B cell (primary cell): ENCODE measurements at regions not wholly inside any gene's neighbourhood (a gene's known extent, or its start where the extent isn't known, plus 50 kb on each side); places are given as distances from the start of the nearest gene placed in this dataset.

Experiments
- ATAC-seq: fragments of 200-7000 bp; cut with Tn5 transposase; one replicate; pipeline ENCODE4 v1.10.0; 2021; ENCODE audit warnings: low read depth, mild to moderate bottlenecking, moderate number of reproducible peaks, moderate library complexity
- CTCF ChIA-PET: fragments of 350-600 bp; sonication (Branson Sonifier 250); formaldehyde crosslinking; loops from one replicate; lab custom pipeline; 2021; ENCODE audit warnings: antibody characterized with exemption, inconsistent platforms; lab: Charles Lee
- POLR2A ChIA-PET: fragments of 350-600 bp; sonication (Branson Sonifier 250); formaldehyde crosslinking; loops from one replicate; lab custom pipeline; 2021; ENCODE audit warnings: antibody characterized with exemption; lab: Charles Lee
- DNase-seq: peaks from one replicate; pipeline ENCODE4 v3.0.0; 2013
- H2AFZ ChIP-seq: 2 replicates; pipeline ENCODE4 v1.6.1; 2012; ENCODE audit warnings: mild to moderate bottlenecking, low read depth, low read length; ENCODE audit not compliant: insufficient read depth, poor library complexity, severe bottlenecking
- H3K27ac ChIP-seq, 2 donors: 1 replicate in 1 of 2; 2 replicates in 1 of 2; pipeline ENCODE4 v1.5.1; 2012 to 2013; ENCODE audit warnings: low read length in 2 of 2, mild to moderate bottlenecking in 2 of 2, moderate library complexity in 1 of 2
- H3K27me3 ChIP-seq, 4 experiments: fragments of 200-600 bp in 1 of 4; sonication (generic) in 1 of 4; replicated peaks in 1 of 4; 1 replicate in 2 of 4; 2 replicates in 2 of 4; pipeline versions ENCODE4 v1.6.1 to v1.7.0; 2013 to 2016; ENCODE audit warnings: low read length in 3 of 4, mild to moderate bottlenecking in 2 of 4, mixed read lengths in 1 of 4, moderate library complexity in 1 of 4; ENCODE audit not compliant: insufficient read depth in 4 of 4, control insufficient read depth in 3 of 4; ENCODE audit errors: control extremely low read depth in 1 of 4
- H3K36me3 ChIP-seq, 2 experiments: replicated peaks in 1 of 2; 1 replicate in 1 of 2; 2 replicates in 1 of 2; pipeline versions ENCODE4 v1.6.1 to v1.7.1; 2013; ENCODE audit warnings: low read length in 1 of 2; ENCODE audit not compliant: insufficient read depth in 2 of 2, control insufficient read depth in 1 of 2; ENCODE audit errors: control extremely low read depth in 1 of 2, extremely low read depth in 1 of 2
- H3K4me1 ChIP-seq, 2 donors: fragments of 200-600 bp in 1 of 2; sonication (generic) in 1 of 2; 1 replicate in 1 of 2; 2 replicates in 1 of 2; pipeline versions ENCODE4 v1.5.1 to v1.6.1; 2013 to 2017; ENCODE audit warnings: low read length in 2 of 2; ENCODE audit not compliant: control insufficient read depth in 2 of 2, insufficient read depth in 2 of 2
- H3K4me2 ChIP-seq: replicated peaks from 2 replicates; pipeline ENCODE3; 2012; ENCODE audit warnings: mild to moderate bottlenecking, low read depth, low read length; ENCODE audit not compliant: poor library complexity, severe bottlenecking
- H3K4me3 ChIP-seq, 5 experiments: fragments of 200-600 bp in 1 of 5; sonication (generic) in 1 of 5; 1 replicate in 3 of 5; 2 replicates in 2 of 5; pipeline versions ENCODE4 v1.5.1 to v1.7.0; 2011 to 2016; ENCODE audit warnings: low read length in 4 of 5, mild to moderate bottlenecking in 4 of 5, low read depth in 2 of 5, control low read depth in 1 of 5, moderate library complexity in 1 of 5; ENCODE audit not compliant: insufficient read depth in 1 of 5; ENCODE audit errors: control extremely low read depth in 1 of 5, extremely low read depth in 1 of 5
- H3K79me2 ChIP-seq: fragments of 200-600 bp; sonication (generic); one replicate; pipeline ENCODE4 v1.6.0; 2016; ENCODE audit warnings: low read length; ENCODE audit not compliant: control insufficient read depth, insufficient read depth
- H3K9ac ChIP-seq: fragments of 200-600 bp; sonication (generic); 2 replicates; pipeline ENCODE4 v1.6.1; 2017; ENCODE audit warnings: mild to moderate bottlenecking, low read length, moderate library complexity
- H3K9me3 ChIP-seq, 3 donors: one replicate each; pipeline versions ENCODE4 v1.6.1 to v1.7.1; 2013; ENCODE audit warnings: low read length in 2 of 3; ENCODE audit not compliant: control insufficient read depth in 2 of 3, insufficient read depth in 1 of 3; ENCODE audit errors: control extremely low read depth in 1 of 3
- H4K20me1 ChIP-seq: 2 replicates; pipeline ENCODE4 v1.6.0; 2012; ENCODE audit warnings: mild to moderate bottlenecking, low read length; ENCODE audit not compliant: insufficient read depth, control insufficient read depth, poor library complexity, severe bottlenecking
- H3K27ac Mint-ChIP-seq: one replicate; pipeline ENCODE4 v1.8.0; 2021; ENCODE audit warnings: mixed read lengths
- H3K27me3 Mint-ChIP-seq: one replicate; pipeline ENCODE4 v1.8.0; 2021; ENCODE audit warnings: mixed read lengths
- H3K4me1 Mint-ChIP-seq: one replicate; pipeline ENCODE4 v1.8.0; 2021; ENCODE audit warnings: mixed read lengths
- H3K4me3 Mint-ChIP-seq: one replicate; pipeline ENCODE4 v1.8.0; 2021; ENCODE audit warnings: mixed read lengths
- H3K9me3 Mint-ChIP-seq: one replicate; pipeline ENCODE4 v1.8.0; 2022; ENCODE audit warnings: mixed read lengths; ENCODE audit not compliant: insufficient read depth
- EZH2 ChIP-seq: IDR thresholded peaks from 2 replicates; pipeline ENCODE4 v1.6.1; 2012; ENCODE audit warnings: borderline replicate concordance, low read depth, mild to moderate bottlenecking, moderate library complexity, low read length; ENCODE audit not compliant: insufficient read depth, poor library complexity, severe bottlenecking
- WGBS: methylation state at CpG from one replicate; pipeline ENCODE4 v1.1.5; 2013; ENCODE audit warnings: missing lambda C conversion rate; ENCODE audit not compliant: insufficient coverage; 5-methylcytosine and 5-hydroxymethylcytosine counted together
- intact Hi-C: fragments of 100-400 bp; cut with micrococcal nuclease; formaldehyde crosslinking; loops from one replicate; pipeline ENCODE4 v1.10.0; 2022
- TF ChIP-seq, protein P1 (sequence below): fragments of 200-600 bp; IDR thresholded peaks from one replicate; pipeline ENCODE4 v1.8.0; 2022; ENCODE audit warnings: antibody characterized with exemption, mild to moderate bottlenecking

- no peaks in the 10 kb centered on the region for H3K36me3 ChIP-seq
- CTCF ChIA-PET, result interaction anchor here (1.0 kb wide), 1 partner anchor 99 kb away, joined by 3 read pairs; no protein-coding TSS in a partner anchor
- no peaks in the 10 kb centered on the region for H3K79me2 ChIP-seq
- WGBS, result 89% methylated on average over 1 of the region's 1 CpG
- no peak overlapping the region for H2AFZ ChIP-seq
- no peak for TF ChIP-seq EZH2
- TF ChIP-seq, protein P1, sequence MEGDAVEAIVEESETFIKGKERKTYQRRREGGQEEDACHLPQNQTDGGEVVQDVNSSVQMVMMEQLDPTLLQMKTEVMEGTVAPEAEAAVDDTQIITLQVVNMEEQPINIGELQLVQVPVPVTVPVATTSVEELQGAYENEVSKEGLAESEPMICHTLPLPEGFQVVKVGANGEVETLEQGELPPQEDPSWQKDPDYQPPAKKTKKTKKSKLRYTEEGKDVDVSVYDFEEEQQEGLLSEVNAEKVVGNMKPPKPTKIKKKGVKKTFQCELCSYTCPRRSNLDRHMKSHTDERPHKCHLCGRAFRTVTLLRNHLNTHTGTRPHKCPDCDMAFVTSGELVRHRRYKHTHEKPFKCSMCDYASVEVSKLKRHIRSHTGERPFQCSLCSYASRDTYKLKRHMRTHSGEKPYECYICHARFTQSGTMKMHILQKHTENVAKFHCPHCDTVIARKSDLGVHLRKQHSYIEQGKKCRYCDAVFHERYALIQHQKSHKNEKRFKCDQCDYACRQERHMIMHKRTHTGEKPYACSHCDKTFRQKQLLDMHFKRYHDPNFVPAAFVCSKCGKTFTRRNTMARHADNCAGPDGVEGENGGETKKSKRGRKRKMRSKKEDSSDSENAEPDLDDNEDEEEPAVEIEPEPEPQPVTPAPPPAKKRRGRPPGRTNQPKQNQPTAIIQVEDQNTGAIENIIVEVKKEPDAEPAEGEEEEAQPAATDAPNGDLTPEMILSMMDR, result no peak
- no peak overlapping the region for H3K27ac ChIP-seq
- no peak overlapping the region for H3K27ac Mint-ChIP-seq
- H3K9me3 ChIP-seq, result peaks cover 0 to 8% (median 0%) of the 10 kb centered on the region in 3 donors
- ATAC-seq (no peak), DNase-seq (no peak)
- H3K4me3 ChIP-seq, result no peak overlapping the region
- peaks cover 0 to 13% (median 5%) of the 10 kb centered on the region in 4 experiments for H3K27me3 ChIP-seq
- H4K20me1 ChIP-seq, result no peaks in the 10 kb centered on the region
- intact Hi-C loops, result no loop called here
- H3K27me3 Mint-ChIP-seq, result peaks cover 18% of the 10 kb centered on the region
- H3K4me2 ChIP-seq, result no peak overlapping the region
- H3K4me1 Mint-ChIP-seq, result peaks cover 4% of the 10 kb centered on the region
- no peak overlapping the region for H3K9ac ChIP-seq
- H3K9me3 Mint-ChIP-seq, result no peaks in the 10 kb centered on the region
- no peak overlapping the region for H3K4me3 Mint-ChIP-seq
- peaks cover 6% of the 10 kb centered on the region in 2 donors for H3K4me1 ChIP-seq
- POLR2A ChIA-PET, result no interaction called here
These were observed 497.8 kb downstream of the FOXO1 start for GRCh38 chr13:40168425-40169166.

DNA sequence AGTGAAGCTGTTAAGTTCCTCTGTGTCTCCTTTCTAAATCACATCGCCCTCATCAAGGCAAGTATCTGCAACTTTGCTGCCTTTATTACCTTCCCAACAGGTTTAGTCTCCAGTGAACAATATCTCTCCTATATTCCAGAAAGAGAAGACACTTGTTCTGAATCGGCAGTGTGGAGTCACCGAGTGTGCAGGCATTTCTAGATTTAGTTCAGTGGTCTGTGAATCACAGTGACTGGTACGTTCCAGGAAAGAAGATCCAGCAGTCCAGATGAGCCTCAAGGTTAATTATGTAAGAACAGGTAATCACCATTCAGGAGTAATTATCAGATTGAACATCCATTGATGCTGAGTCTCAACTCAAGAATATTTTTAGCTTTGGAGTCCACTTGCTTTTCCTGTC lies 497.0 kb downstream of the FOXO1 start:
- H3K4me3 ChIP-seq, result no peak overlapping the region
- no peak overlapping the region for H3K27ac ChIP-seq
- ATAC-seq, result no peak
- no peak overlapping the region for H3K9ac ChIP-seq
- CTCF ChIA-PET, result no interaction called here
- no peak for DNase-seq
- no peaks in the 10 kb centered on the region for H3K36me3 ChIP-seq
- H3K4me1 ChIP-seq, result peaks cover 6% of the 10 kb centered on the region in 2 donors
- Mint-ChIP-seq H3K4me3 (no peak overlapping the region), H3K27ac (no peak overlapping the region), H3K4me1 (peaks cover 2% of the 10 kb centered on the region), H3K9me3 (no peaks in the 10 kb centered on the region), H3K27me3 (peaks cover 18% of the 10 kb centered on the region)
- POLR2A ChIA-PET, result no interaction called here
- WGBS, result 82% methylated on average over 2 of the region's 4 CpGs
- H3K79me2 ChIP-seq, result no peaks in the 10 kb centered on the region
- TF ChIP-seq EZH2, result no peak
- TF ChIP-seq, protein P1, result no peak
- H2AFZ ChIP-seq, result no peak overlapping the region
- H3K4me2 ChIP-seq, result no peak overlapping the region
- intact Hi-C loops, result no loop called here
- no peaks in the 10 kb centered on the region for H4K20me1 ChIP-seq
- H3K27me3 ChIP-seq, result peaks cover 0 to 13% (median 5%) of the 10 kb centered on the region in 4 experiments
- peaks cover 0 to 8% (median 0%) of the 10 kb centered on the region in 3 donors for H3K9me3 ChIP-seq
